Gastrocnemius medialis (tissue), 4 donors: ENCODE measurements at regions not wholly inside any gene's neighbourhood (a gene's known extent, or its start where the extent isn't known, plus 50 kb on each side); places are given as distances from the start of the nearest gene placed in this dataset.

Source experiments
- ATAC-seq, 2 donors: fragments of 150-250 bp; one replicate each; pipeline ENCODE4 v1.9.1; 2016
- DNase-seq, 2 donors: peaks; one replicate each; pipeline ENCODE4 v3.0.0-alpha.2; 2019
- H3K27ac ChIP-seq, 4 donors: fragments of 200-600 bp; sonication (generic); 1 replicate in 1 of 4; 2 replicates in 3 of 4; pipeline ENCODE4 v1.5.1; 2016 to 2018; ENCODE audit warnings: mild to moderate bottlenecking in 2 of 4, moderate library complexity in 1 of 4
- H3K27me3 ChIP-seq, 3 donors: fragments of 200-600 bp; sonication (generic) in 2 of 3; 1 replicate in 1 of 3; 2 replicates in 2 of 3; pipeline versions ENCODE4 v1.5.1 to v1.6.0; 2016 to 2019; ENCODE audit warnings: mild to moderate bottlenecking in 1 of 3, moderate library complexity in 1 of 3
- H3K36me3 ChIP-seq, 2 donors: fragments of 200-600 bp; sonication (generic) in 1 of 2; one replicate each; pipeline ENCODE4 v1.5.1; 2017 to 2018
- H3K4me1 ChIP-seq, 2 donors: fragments of 200-600 bp; sonication (generic) in 1 of 2; one replicate each; pipeline ENCODE4 v1.5.1; 2016 to 2017; ENCODE audit warnings: mild to moderate bottlenecking in 2 of 2
- H3K4me3 ChIP-seq, 4 donors: fragments of 200-600 bp; sonication (generic) in 3 of 4; 1 replicate in 1 of 4; 2 replicates in 3 of 4; pipeline ENCODE4 v1.5.1; 2016 to 2019; ENCODE audit warnings: mild to moderate bottlenecking in 2 of 4
- H3K9me3 ChIP-seq, 3 donors: fragments of 200-600 bp; sonication (generic) in 2 of 3; 1 replicate in 1 of 3; 2 replicates in 2 of 3; pipeline ENCODE4 v1.5.1; 2016 to 2019
- CTCF ChIP-seq, 5 experiments: fragments of 450-650 bp in 3 of 5; fragments of 200-600 bp in 2 of 5; sonication (generic) in 2 of 5; IDR thresholded peaks in 4 of 5; conservative IDR thresholded peaks in 1 of 5; 1 replicate in 4 of 5; 2 replicates in 1 of 5; pipeline ENCODE4 v1.5.1; 2016 to 2019; ENCODE audit warnings: antibody characterized with exemption in 5 of 5, mild to moderate bottlenecking in 3 of 5, moderate library complexity in 3 of 5
- POLR2A ChIP-seq, 2 donors: fragments of 450-650 bp; IDR thresholded peaks; one replicate each; pipeline ENCODE4 v1.6.1; 2017; ENCODE audit warnings: antibody characterized with exemption in 2 of 2, mild to moderate bottlenecking in 2 of 2, moderate library complexity in 2 of 2
- in situ Hi-C, 4 donors: fragments of 200-750 bp; cut with MboI; loops; one replicate each; pipeline versions ENCODE4 v1.15.0 to v1.8.0; 2017; ENCODE audit warnings: low sequenced_read_pairs in 4 of 4
- intact Hi-C: fragments of 100-400 bp; cut with DNase I; formaldehyde crosslinking; loops from one replicate; pipeline ENCODE4 v1.15.1; 2023; ENCODE audit warnings: low total_unique reads

GRCh38 chr4:129328162-129328561 lies 232.2 kb downstream of the C4orf33 start:
- Histone ChIP-seq H3K36me3 (no peaks in the 10 kb centered on the region), H3K4me3 (no peak overlapping the region), H3K27me3 (no peaks in the 10 kb centered on the region), H3K4me1 (no peaks in the 10 kb centered on the region), H3K9me3 (no peaks in the 10 kb centered on the region), H3K27ac (no peak overlapping the region)
- intact Hi-C loops (no loop called here), in situ Hi-C loops (no loop called here)
- DNase-seq (no peak), ATAC-seq (no peak)
- TF ChIP-seq POLR2A (IDR thresholded peaks at IDR 0.05) (no peak), CTCF (IDR thresholded peaks at IDR 0.05 in 4 of 5, conservative IDR thresholded peaks at IDR 0.05 in 1 of 5) (no peak)

GRCh38 chr4:129334136-129334535 lies 238.2 kb downstream of the C4orf33 start:
- no peaks in the 10 kb centered on the region for H3K36me3 ChIP-seq
- H3K27me3 ChIP-seq = no peaks in the 10 kb centered on the region
- no peak for DNase-seq
- no peaks in the 10 kb centered on the region for H3K9me3 ChIP-seq
- H3K27ac ChIP-seq = no peak overlapping the region
- no peaks in the 10 kb centered on the region for H3K4me1 ChIP-seq
- intact Hi-C loops (no loop called here), in situ Hi-C loops (no loop called here)
- no peak for ATAC-seq
- no peak overlapping the region for H3K4me3 ChIP-seq
- TF ChIP-seq CTCF (IDR thresholded peaks at IDR 0.05 in 4 of 5, conservative IDR thresholded peaks at IDR 0.05 in 1 of 5) (no peak), POLR2A (IDR thresholded peaks at IDR 0.05) (no peak)

- in situ Hi-C loops (no loop called here), intact Hi-C loops (no loop called here)
- no peaks in the 10 kb centered on the region for H3K36me3 ChIP-seq
- no peaks in the 10 kb centered on the region for H3K4me1 ChIP-seq
- ATAC-seq (no peak), DNase-seq (no peak)
- H3K27me3 ChIP-seq = no peaks in the 10 kb centered on the region
- H3K4me3 ChIP-seq = no peak overlapping the region
- no peak overlapping the region for H3K27ac ChIP-seq
- no peaks in the 10 kb centered on the region for H3K9me3 ChIP-seq
- TF ChIP-seq CTCF (IDR thresholded peaks at IDR 0.05 in 4 of 5, conservative IDR thresholded peaks at IDR 0.05 in 1 of 5) (no peak), POLR2A (IDR thresholded peaks at IDR 0.05) (no peak)
These were observed 239.3 kb downstream of the C4orf33 start for GRCh38 chr4:129335276-129335675.

- H3K4me3 ChIP-seq = no peak overlapping the region
- in situ Hi-C loops (no loop called here), intact Hi-C loops (no loop called here)
- no peak overlapping the region for H3K27ac ChIP-seq
- no peaks in the 10 kb centered on the region for H3K27me3 ChIP-seq
- no peaks in the 10 kb centered on the region for H3K36me3 ChIP-seq
- ATAC-seq (no peak), DNase-seq (no peak)
- no peaks in the 10 kb centered on the region for H3K9me3 ChIP-seq
- TF ChIP-seq CTCF (IDR thresholded peaks at IDR 0.05 in 4 of 5, conservative IDR thresholded peaks at IDR 0.05 in 1 of 5) (no peak), POLR2A (IDR thresholded peaks at IDR 0.05) (no peak)
- H3K4me1 ChIP-seq = no peaks in the 10 kb centered on the region
These were observed 239.9 kb downstream of the C4orf33 start for GRCh38 chr4:129335818-129336217.

GRCh38 chr4:129336457-129337227 lies 240.7 kb downstream of the C4orf33 start:
- intact Hi-C loops (no loop called here), in situ Hi-C loops (no loop called here)

More at GRCh38 chr4:129336457-129337227, 240.7 kb downstream of the C4orf33 start:
- ATAC-seq = no peak
- Histone ChIP-seq H3K4me3 (no peak overlapping the region), H3K27me3 (no peaks in the 10 kb centered on the region), H3K4me1 (no peaks in the 10 kb centered on the region), H3K9me3 (no peaks in the 10 kb centered on the region), H3K27ac (no peak overlapping the region), H3K36me3 (no peaks in the 10 kb centered on the region)
- TF ChIP-seq POLR2A (IDR thresholded peaks at IDR 0.05) (no peak), CTCF (IDR thresholded peaks at IDR 0.05 in 4 of 5, conservative IDR thresholded peaks at IDR 0.05 in 1 of 5) (no peak)
- DNase-seq = no peak
